Panc1 (cell line): ENCODE measurements at regions not wholly inside any gene's neighbourhood (a gene's known extent, or its start where the extent isn't known, plus 50 kb on each side); places are given as distances from the start of the nearest gene placed in this dataset.

ENCODE experiments used
- ATAC-seq: fragments of 200-7000 bp; cut with Tn5 transposase; 2 replicates; pipeline ENCODE4 v1.9.1; 2020; ENCODE audit warnings: mild to moderate bottlenecking, moderate library complexity
- BruUV-seq: library from RNA; stranded (reverse); fragments of 400-500 nt; replicated peaks from 2 replicates; lab custom pipeline; 2021; lab: Mats Ljungman, UMichigan
- CTCF ChIA-PET: fragments of 300-600 bp; sonication (Branson Sonifier 250); formaldehyde crosslinking; loops from one replicate; lab custom pipeline; 2022; ENCODE audit warnings: antibody characterized with exemption; lab: Charles Lee
- POLR2A ChIA-PET: fragments of 300-600 bp; sonication (Branson Sonifier 250); formaldehyde crosslinking; loops from one replicate; lab custom pipeline; 2022; ENCODE audit warnings: antibody characterized with exemption; lab: Charles Lee
- DNase-seq: peaks from one replicate; pipeline ENCODE4 v3.0.0-alpha.2; 2010; ENCODE audit warnings: low read depth, low spot score
- H3K27ac ChIP-seq: 2 replicates; pipeline ENCODE4 v1.5.1; 2011; ENCODE audit warnings: mild to moderate bottlenecking, low read length, inconsistent platforms
- H3K27me3 ChIP-seq: fragments of 200-500 bp; sonication (Bioruptor generic); 2 replicates; pipeline ENCODE4 v1.6.0; 2014; ENCODE audit warnings: low read length, inconsistent platforms; ENCODE audit not compliant: control insufficient read depth, insufficient read depth
- H3K36me3 ChIP-seq: fragments of 200-500 bp; sonication (Bioruptor generic); 2 replicates; pipeline ENCODE4 v1.5.1; 2014; ENCODE audit warnings: inconsistent platforms, mild to moderate bottlenecking, low read length, moderate library complexity; ENCODE audit not compliant: control insufficient read depth, insufficient read depth
- H3K4me1 ChIP-seq: 2 replicates; pipeline ENCODE4 v1.5.1; 2011; ENCODE audit warnings: inconsistent platforms, mild to moderate bottlenecking, low read length, moderate library complexity; ENCODE audit not compliant: control insufficient read depth, insufficient read depth
- H3K4me3 ChIP-seq, 2 experiments: 2 replicates each; pipeline ENCODE4 v1.5.1; 2011 to 2012; ENCODE audit warnings: low read depth in 2 of 2, low read length in 2 of 2, mild to moderate bottlenecking in 2 of 2, inconsistent platforms in 1 of 2, moderate library complexity in 1 of 2
- H3K9me3 ChIP-seq: fragments of 200-500 bp; sonication (Bioruptor generic); 2 replicates; pipeline ENCODE4 v1.5.1; 2014; ENCODE audit warnings: low read depth, mild to moderate bottlenecking, inconsistent platforms, low read length, moderate library complexity; ENCODE audit not compliant: control insufficient read depth, insufficient read depth
- CTCF ChIP-seq: fragments of 450-650 bp; IDR thresholded peaks from 2 replicates; pipeline ENCODE4 v1.5.1; 2017; ENCODE audit warnings: mild to moderate bottlenecking
- POLR2AphosphoS5 ChIP-seq: IDR thresholded peaks from 2 replicates; pipeline ENCODE4 v1.6.1; 2012; ENCODE audit warnings: mild to moderate bottlenecking, low read depth, low read length, moderate library complexity
- REST ChIP-seq, 2 experiments: IDR thresholded peaks; 2 replicates each; pipeline ENCODE4 v1.6.1; 2011 to 2012; ENCODE audit warnings: low read depth in 2 of 2, control low read depth in 1 of 2, low read length in 1 of 2, mild to moderate bottlenecking in 1 of 2, moderate library complexity in 1 of 2; ENCODE audit not compliant: insufficient read depth in 1 of 2
- SIN3A ChIP-seq: IDR thresholded peaks from 2 replicates; pipeline ENCODE4 v1.6.1; 2012; ENCODE audit warnings: low read depth, mild to moderate bottlenecking, low read length, moderate library complexity, borderline replicate concordance; ENCODE audit not compliant: insufficient read depth
- TCF7L2 ChIP-seq: IDR thresholded peaks from 2 replicates; pipeline ENCODE4 v1.6.1; 2011; ENCODE audit warnings: mild to moderate bottlenecking, low read depth, low read length, inconsistent platforms
- in situ Hi-C: cut with HindIII; loops from 2 replicates; pipeline ENCODE4 v1.10.0; 2016; ENCODE audit warnings: low sequenced_read_pairs, low pct_unique_long_range_greater_than_20kb
- intact Hi-C: fragments of 100-400 bp; cut with micrococcal nuclease; formaldehyde crosslinking; loops from one replicate; pipeline ENCODE4 v1.10.0; 2022; ENCODE audit not compliant: unreplicated experiment

GRCh38 chr2:2560374-2561015, 229.4 kb upstream of the MYT1L start:
- intact Hi-C loops = no loop called here
- POLR2A ChIA-PET = interaction anchor here (0.5 kb wide), 1 partner anchor 385 kb away, joined by 6 read pairs; no protein-coding TSS in a partner anchor
- no peaks in the 10 kb centered on the region; the same call in 1 of the 2 replicates for H3K27me3 ChIP-seq
- no peak for ATAC-seq
- TF ChIP-seq SIN3A (no peak), REST (IDR thresholded peaks at IDR 0.05; ENCODE audit: insufficient read depth in 1 of 2, low read depth in 2 of 2, low read length in 1 of 2) (no peak), TCF7L2 (no peak), CTCF (no peak), POLR2AphosphoS5 (no peak)
- CTCF ChIA-PET = no interaction called here
- no TSS peak for BruUV-seq
- H3K36me3 ChIP-seq = no peaks in the 10 kb centered on the region
- DNase-seq = no peak
- no peak overlapping the region for H3K27ac ChIP-seq
- in situ Hi-C loops = no loop called here
- H3K9me3 ChIP-seq = no peaks in the 10 kb centered on the region
- no peaks in the 10 kb centered on the region for H3K4me1 ChIP-seq
- no peak overlapping the region for H3K4me3 ChIP-seq

GRCh38 chr2:2558476-2558875, 227.4 kb upstream of the MYT1L start:
- in situ Hi-C loops = no loop called here
- CTCF ChIA-PET = no interaction called here
- no peaks in the 10 kb centered on the region; the same call in 1 of the 2 replicates for H3K27me3 ChIP-seq
- BruUV-seq = no TSS peak
- DNase-seq = no peak
- H3K9me3 ChIP-seq = no peaks in the 10 kb centered on the region
- POLR2A ChIA-PET = no interaction called here
- no peak overlapping the region for H3K27ac ChIP-seq
- H3K4me1 ChIP-seq = no peaks in the 10 kb centered on the region
- intact Hi-C loops = no loop called here
- ATAC-seq = no peak
- no peak overlapping the region for H3K4me3 ChIP-seq
- TF ChIP-seq REST (IDR thresholded peaks at IDR 0.05; ENCODE audit: insufficient read depth in 1 of 2, low read depth in 2 of 2, low read length in 1 of 2) = no peak
- H3K36me3 ChIP-seq = no peaks in the 10 kb centered on the region
